ENCODE measurements at regions not wholly inside any gene's neighbourhood (a gene's known extent, or its start where the extent isn't known, plus 50 kb on each side); places are given as distances from the start of the nearest gene placed in this dataset.

DNA sequence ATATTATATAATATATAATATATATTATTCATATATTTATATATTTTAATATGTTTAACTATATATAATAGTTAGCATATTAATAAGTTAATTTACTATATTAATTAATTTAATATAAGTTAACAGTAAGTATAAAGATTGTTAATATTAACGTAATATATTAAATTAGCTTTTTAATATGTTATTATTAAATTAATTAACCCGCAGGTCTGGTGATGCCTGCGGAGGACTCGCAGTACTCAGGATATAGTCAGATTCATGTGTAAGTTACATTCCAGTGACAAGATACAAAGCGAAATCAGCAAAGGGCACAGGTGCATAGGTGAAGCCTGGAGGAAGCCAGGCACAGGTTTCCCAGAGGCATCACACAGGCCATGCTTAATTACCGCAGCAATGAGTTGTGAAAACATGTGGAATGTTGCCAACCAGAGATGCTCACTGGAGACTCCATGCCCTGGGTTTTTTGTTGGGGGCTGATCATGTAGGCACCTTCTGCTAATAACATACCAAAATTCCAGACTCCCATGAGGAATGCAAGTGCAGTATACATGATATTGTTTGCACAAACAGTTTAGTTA lies 130.4 kb upstream of the MPHOSPH6 start:
- no peak overlapping the region for H3K4me3 ChIP-seq (ENCODE audit: low read length)
- DNase-seq (ENCODE audit: low read depth) = no peak
- TF ChIP-seq, protein P1, sequence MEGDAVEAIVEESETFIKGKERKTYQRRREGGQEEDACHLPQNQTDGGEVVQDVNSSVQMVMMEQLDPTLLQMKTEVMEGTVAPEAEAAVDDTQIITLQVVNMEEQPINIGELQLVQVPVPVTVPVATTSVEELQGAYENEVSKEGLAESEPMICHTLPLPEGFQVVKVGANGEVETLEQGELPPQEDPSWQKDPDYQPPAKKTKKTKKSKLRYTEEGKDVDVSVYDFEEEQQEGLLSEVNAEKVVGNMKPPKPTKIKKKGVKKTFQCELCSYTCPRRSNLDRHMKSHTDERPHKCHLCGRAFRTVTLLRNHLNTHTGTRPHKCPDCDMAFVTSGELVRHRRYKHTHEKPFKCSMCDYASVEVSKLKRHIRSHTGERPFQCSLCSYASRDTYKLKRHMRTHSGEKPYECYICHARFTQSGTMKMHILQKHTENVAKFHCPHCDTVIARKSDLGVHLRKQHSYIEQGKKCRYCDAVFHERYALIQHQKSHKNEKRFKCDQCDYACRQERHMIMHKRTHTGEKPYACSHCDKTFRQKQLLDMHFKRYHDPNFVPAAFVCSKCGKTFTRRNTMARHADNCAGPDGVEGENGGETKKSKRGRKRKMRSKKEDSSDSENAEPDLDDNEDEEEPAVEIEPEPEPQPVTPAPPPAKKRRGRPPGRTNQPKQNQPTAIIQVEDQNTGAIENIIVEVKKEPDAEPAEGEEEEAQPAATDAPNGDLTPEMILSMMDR (conservative IDR thresholded peaks at IDR 0.05; ENCODE audit: low read depth, low read length) = no peak

DNA sequence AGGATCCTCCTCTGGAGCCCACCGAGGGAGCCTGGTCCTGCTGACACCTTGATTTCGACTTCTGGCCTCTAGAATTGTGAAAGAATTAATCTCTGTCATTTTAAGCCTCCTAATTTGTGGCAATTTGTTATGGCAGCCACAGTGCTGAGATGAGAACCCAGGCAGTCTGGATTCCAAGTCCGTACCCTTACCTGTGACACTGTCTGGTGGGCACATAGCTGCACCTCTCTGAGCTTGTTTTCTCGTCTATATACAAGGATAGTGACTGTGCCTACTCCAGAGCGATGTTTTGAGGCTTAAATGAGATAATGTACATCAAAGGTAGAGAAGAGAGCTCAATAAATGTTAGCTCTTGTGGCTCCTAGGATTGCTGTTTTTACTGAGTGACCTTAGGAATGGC lies 128.4 kb upstream of the MPHOSPH6 start:
- no peak overlapping the region for H3K4me3 ChIP-seq (ENCODE audit: low read length)
- TF ChIP-seq, protein P1 (conservative IDR thresholded peaks at IDR 0.05; ENCODE audit: low read depth, low read length) = no peak
- no peak for DNase-seq (ENCODE audit: low read depth)

DNA sequence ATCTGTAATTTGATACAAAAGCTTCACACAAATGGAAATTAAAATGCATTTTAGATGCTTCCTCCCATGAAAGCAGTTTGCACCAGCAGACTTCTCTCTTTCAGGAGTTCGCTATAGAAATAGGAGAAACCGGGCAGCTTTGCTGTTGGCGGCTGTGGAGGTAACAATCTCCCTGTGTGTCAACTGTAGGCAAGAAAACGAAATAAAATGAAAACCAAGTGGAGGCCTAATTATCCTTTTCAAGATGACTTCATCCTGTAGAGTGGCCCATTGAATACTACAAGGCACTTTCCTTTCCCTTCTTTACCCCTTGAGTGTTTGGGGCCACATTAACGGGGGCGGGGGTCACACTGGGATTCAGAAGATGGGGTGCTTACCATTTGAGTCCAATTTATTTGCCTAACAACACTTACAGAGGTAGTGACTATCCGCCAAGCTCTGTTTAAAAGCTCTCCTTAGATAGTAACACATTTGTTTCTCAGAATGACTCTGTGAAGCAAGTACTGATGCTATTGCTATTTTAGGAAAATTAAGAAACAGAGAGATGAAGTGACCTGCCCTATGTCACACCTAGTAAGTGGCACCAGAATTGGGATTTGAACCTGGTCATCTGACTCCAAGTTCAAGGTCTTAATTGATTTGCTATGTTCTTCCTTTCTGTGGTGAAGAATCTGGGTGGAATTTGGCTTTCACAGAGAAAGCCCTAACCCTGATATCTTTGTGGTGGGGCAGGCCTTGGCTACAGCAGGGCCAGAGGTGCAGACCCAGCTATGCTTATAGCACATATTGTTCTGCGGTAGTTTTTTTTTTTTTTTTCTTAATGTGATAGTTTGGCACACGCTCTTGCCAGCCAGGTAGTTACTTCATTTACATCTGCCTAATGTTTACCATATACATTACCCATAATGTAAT lies 125.5 kb upstream of the MPHOSPH6 start:
- no peak overlapping the region for H3K4me3 ChIP-seq (ENCODE audit: low read length)
- TF ChIP-seq, protein P1 (conservative IDR thresholded peaks at IDR 0.05; ENCODE audit: low read depth, low read length) = no peak
- DNase-seq (ENCODE audit: low read depth) = no peak

DNA sequence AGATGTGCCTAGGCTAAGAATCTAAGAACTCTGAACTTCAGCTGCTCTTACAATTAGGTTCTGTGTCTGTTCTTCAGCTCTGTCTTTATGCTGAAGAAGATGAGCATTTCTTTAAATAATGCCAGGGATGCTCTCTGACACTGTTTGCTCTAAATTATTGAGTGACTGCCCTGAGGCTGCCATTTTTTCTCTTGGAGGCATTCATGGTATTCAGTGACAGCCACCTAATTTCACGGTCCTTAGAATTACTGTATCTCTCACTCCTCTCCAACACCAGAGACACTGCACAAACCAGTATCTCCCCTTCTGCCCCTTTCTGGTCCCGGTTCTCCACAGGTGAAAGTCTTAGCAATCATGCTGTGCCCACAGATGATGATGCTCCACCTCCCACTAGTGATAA lies 123.6 kb upstream of the MPHOSPH6 start:
- DNase-seq (ENCODE audit: low read depth) = no peak
- H3K4me3 ChIP-seq (ENCODE audit: low read length) = no peak overlapping the region
- TF ChIP-seq, protein P1 (conservative IDR thresholded peaks at IDR 0.05; ENCODE audit: low read depth, low read length) = no peak

- no peak overlapping the region for H3K4me3 ChIP-seq (ENCODE audit: low read length)
- no peak for DNase-seq (ENCODE audit: low read depth)
- TF ChIP-seq, protein P1 (conservative IDR thresholded peaks at IDR 0.05; ENCODE audit: low read depth, low read length) = no peak
Observed at GRCh38 chr16:82287937-82288336, 117.9 kb upstream of the MPHOSPH6 start.

DNA sequence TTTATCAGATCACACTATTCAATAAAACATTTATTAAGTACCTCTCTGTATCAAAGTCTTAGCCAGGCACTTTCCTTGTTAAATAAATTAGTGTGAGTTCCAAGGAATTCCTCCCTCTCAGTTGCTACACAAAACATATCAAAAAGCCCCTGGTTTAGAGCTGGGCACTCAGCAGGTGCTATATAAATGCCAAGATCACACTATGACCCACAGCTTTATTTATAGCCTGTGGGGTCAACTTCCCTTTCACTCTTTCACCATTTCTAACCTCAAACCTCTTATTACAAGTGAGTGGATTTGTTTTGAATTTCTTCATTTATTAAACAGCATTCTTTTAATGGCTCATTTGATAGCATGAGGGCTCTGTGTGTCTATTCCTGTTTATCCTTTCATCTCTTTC lies 112.6 kb upstream of the MPHOSPH6 start:
- no peak overlapping the region for H3K4me3 ChIP-seq (ENCODE audit: low read length)
- TF ChIP-seq, protein P1 (conservative IDR thresholded peaks at IDR 0.05; ENCODE audit: low read depth, low read length) = no peak
- no peak for DNase-seq (ENCODE audit: low read depth)

DNA sequence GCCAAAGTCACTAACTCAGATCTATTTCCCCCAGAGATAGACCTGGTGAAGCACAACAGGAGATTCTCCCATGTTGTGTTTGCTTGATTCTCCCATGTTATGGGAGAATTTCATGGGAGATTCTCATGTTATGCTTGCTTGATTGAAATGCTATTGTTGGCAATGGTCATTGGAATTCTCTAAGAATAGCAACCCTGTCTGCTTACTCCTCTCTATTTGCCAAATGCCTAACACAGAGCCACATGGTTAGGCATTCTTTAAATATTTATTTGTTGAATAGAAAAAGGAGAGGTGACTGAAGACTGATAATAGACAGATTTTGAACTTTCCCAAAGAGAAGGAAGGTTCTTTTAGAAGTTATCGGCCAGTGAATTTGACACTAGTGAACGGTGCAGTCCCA lies 111.5 kb upstream of the MPHOSPH6 start:
- TF ChIP-seq, protein P1 (conservative IDR thresholded peaks at IDR 0.05; ENCODE audit: low read depth, low read length) = no peak
- no peak overlapping the region for H3K4me3 ChIP-seq (ENCODE audit: low read length)
- DNase-seq (ENCODE audit: low read depth) = no peak

Measured in retinal pigment epithelial cell (primary cell).